ENCODE measurements at regions not wholly inside any gene's neighbourhood (a gene's known extent, or its start where the extent isn't known, plus 50 kb on each side); places are given as distances from the start of the nearest gene placed in this dataset.

DNA sequence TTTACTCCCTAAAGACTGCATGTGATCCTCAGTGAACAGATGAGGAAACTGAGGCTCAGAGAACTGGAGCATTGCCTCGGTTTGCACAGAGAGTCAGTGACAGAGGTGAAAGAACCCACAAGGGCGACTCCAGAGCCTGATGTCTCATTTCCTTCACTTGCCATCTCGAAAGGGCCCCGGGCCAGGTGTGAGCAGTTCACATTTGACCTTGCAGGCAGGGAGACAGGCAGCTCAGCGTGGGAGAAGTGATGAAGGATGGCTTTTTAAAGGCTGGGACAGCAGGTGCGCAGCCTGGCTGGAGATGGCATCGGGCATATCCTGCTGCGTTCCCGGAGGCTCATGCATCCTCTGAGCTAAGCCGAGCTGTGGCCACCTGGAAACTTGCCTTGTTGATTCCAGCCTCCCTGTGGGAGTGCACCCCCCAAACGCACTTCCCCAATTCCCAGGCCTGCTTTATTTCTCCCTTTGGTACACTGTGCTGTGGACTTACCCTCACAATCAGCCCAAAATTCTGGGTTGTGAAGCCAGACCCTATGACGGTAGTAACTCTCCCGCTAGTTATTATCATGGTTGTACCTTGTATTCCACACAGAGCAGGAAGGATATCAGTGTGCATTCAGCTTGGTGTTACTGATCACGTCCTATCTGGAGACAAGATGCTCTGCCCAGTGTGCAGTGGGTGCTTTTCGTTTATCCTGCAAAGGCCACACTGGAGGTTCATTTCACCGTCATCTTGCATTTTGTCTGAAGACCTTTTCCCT lies 753.2 kb upstream of the EEF2KMT start:
- Histone ChIP-seq H3K27me3 (ENCODE audit: control insufficient read depth in 3 of 3, insufficient read depth in 3 of 3, low read length in 3 of 3) (no peaks in the 10 kb centered on the region), H3K9ac (ENCODE audit: low read depth in 1 of 3, low read length in 3 of 3) (no peak overlapping the region), H3K27ac (ENCODE audit: low read depth, low read length) (no peak overlapping the region), H3K9me3 (ENCODE audit: control insufficient read depth in 3 of 3, low read length in 3 of 3) (peaks cover 0 to 4% (median 2%) of the 10 kb centered on the region in 3 donors), H3K4me3 (ENCODE audit: low read length in 3 of 3) (no peak overlapping the region), H3K36me3 (ENCODE audit: control insufficient read depth in 3 of 3, insufficient read depth in 3 of 3, low read length in 3 of 3) (no peaks in the 10 kb centered on the region), H3K4me1 (ENCODE audit: control insufficient read depth in 3 of 3, insufficient read depth in 3 of 3, low read length in 3 of 3) (no peaks in the 10 kb centered on the region)

DNA sequence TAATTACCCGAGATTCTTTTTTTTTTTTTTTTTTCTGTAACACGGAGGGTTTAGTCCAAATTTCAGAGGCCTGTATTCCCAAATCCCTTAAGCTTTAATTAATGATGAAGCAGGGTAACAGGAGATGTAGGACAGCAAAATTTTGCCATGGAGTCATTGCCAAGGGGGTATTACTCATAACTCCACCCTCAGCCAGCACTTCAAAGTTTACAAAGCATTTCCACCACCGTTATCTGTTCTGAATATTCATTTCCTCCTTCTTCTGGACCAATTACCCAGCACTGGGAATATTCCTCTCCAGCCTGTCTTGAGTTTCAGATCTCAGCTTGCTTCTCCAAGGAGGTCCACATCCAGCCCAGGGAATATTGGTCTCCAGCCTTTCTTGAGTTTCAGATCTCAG lies 747.5 kb upstream of the EEF2KMT start:
- Histone ChIP-seq H3K9me3 (ENCODE audit: control insufficient read depth in 3 of 3, low read length in 3 of 3) (peaks cover 0 to 8% (median 0%) of the 10 kb centered on the region in 3 donors), H3K4me3 (ENCODE audit: low read length in 3 of 3) (no peak overlapping the region), H3K9ac (ENCODE audit: low read depth in 1 of 3, low read length in 3 of 3) (no peak overlapping the region), H3K4me1 (ENCODE audit: control insufficient read depth in 3 of 3, insufficient read depth in 3 of 3, low read length in 3 of 3) (no peaks in the 10 kb centered on the region), H3K36me3 (ENCODE audit: control insufficient read depth in 3 of 3, insufficient read depth in 3 of 3, low read length in 3 of 3) (no peaks in the 10 kb centered on the region), H3K27me3 (ENCODE audit: control insufficient read depth in 3 of 3, insufficient read depth in 3 of 3, low read length in 3 of 3) (no peaks in the 10 kb centered on the region), H3K27ac (ENCODE audit: low read depth, low read length) (no peak overlapping the region)

DNA sequence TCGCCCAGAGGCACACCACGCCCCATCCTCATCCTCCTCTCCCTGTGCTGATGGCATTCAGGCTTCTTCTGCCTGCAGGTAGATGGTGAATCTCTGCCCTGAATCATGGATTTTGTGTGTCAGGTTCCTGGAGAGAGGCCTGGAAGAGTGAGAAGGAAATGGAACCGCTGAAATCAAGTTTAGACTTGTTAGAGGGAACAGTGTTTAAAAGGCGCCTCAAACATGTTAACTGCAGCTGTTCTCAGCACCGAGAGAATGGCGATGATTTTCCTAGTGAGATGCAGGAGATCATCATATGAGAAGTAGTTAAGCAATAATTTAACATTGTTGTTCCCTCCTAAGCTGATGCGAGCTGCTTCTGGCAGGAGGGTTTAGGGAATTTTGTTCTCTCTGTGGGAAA lies 744.4 kb upstream of the EEF2KMT start:
- Histone ChIP-seq H3K27me3 (ENCODE audit: control insufficient read depth in 3 of 3, insufficient read depth in 3 of 3, low read length in 3 of 3) (no peaks in the 10 kb centered on the region), H3K4me1 (ENCODE audit: control insufficient read depth in 3 of 3, insufficient read depth in 3 of 3, low read length in 3 of 3) (no peaks in the 10 kb centered on the region), H3K4me3 (ENCODE audit: low read length in 3 of 3) (no peak overlapping the region), H3K27ac (ENCODE audit: low read depth, low read length) (no peak overlapping the region), H3K9ac (ENCODE audit: low read depth in 1 of 3, low read length in 3 of 3) (no peak overlapping the region), H3K9me3 (ENCODE audit: control insufficient read depth in 3 of 3, low read length in 3 of 3) (peaks cover under 1 to 5% (median 4%) of the 10 kb centered on the region in 3 donors), H3K36me3 (ENCODE audit: control insufficient read depth in 3 of 3, insufficient read depth in 3 of 3, low read length in 3 of 3) (no peaks in the 10 kb centered on the region)

DNA sequence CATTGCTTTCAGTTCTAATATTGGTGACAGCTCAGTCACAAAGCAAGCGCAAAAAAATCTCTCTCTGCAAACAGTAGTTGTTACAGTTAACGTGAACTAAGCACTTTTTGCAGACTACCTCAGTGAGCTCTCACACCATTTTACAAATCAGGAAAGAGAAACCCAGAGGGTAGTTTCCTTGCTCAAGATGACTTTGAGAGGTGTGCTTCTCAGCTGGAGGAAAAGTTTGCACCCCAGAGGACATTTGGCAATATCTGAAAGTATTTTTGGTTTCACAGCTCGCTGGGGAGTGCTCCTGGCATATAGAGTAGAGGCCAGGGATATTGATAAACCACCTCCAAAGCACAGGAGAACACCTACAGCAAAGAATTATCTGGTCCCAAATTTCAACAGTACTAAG lies 741.1 kb upstream of the EEF2KMT start:
- Histone ChIP-seq H3K9ac (ENCODE audit: low read depth in 1 of 3, low read length in 3 of 3) (no peak overlapping the region), H3K4me1 (ENCODE audit: control insufficient read depth in 3 of 3, insufficient read depth in 3 of 3, low read length in 3 of 3) (no peaks in the 10 kb centered on the region), H3K27me3 (ENCODE audit: control insufficient read depth in 3 of 3, insufficient read depth in 3 of 3, low read length in 3 of 3) (no peaks in the 10 kb centered on the region), H3K36me3 (ENCODE audit: control insufficient read depth in 3 of 3, insufficient read depth in 3 of 3, low read length in 3 of 3) (no peaks in the 10 kb centered on the region), H3K9me3 (ENCODE audit: control insufficient read depth in 3 of 3, low read length in 3 of 3) (peaks cover 4 to 5% (median 5%) of the 10 kb centered on the region in 3 donors), H3K27ac (ENCODE audit: low read depth, low read length) (no peak overlapping the region), H3K4me3 (ENCODE audit: low read length in 3 of 3) (no peak overlapping the region)

DNA sequence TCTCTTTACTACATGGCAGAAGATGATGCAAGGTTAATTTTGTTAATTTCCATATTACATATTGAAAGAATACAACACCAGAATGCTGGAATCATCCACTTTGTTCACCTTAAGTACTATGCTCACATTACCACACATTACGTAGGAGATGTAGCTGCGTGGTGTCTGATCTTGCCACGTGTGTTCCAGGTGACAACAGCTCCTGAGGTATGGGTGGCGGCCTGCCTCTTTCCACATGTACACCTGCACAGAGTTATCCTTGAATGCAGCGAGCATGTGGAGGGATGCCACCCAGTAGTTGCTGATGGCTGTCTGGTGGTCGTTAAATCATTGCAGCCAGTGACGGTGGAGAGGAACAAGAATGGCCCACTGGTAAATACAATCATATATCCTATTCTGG lies 740.5 kb upstream of the EEF2KMT start:
- H3K27me3 ChIP-seq (ENCODE audit: control insufficient read depth in 3 of 3, insufficient read depth in 3 of 3, low read length in 3 of 3) = no peaks in the 10 kb centered on the region
- H3K9ac ChIP-seq (ENCODE audit: low read depth in 1 of 3, low read length in 3 of 3) = no peak overlapping the region
- no peaks in the 10 kb centered on the region for H3K4me1 ChIP-seq (ENCODE audit: control insufficient read depth in 3 of 3, insufficient read depth in 3 of 3, low read length in 3 of 3)
- no peaks in the 10 kb centered on the region for H3K36me3 ChIP-seq (ENCODE audit: control insufficient read depth in 3 of 3, insufficient read depth in 3 of 3, low read length in 3 of 3)
- H3K4me3 ChIP-seq (ENCODE audit: low read length in 3 of 3) = no peak overlapping the region
- peaks cover 4 to 5% (median 5%) of the 10 kb centered on the region in 3 donors for H3K9me3 ChIP-seq (ENCODE audit: control insufficient read depth in 3 of 3, low read length in 3 of 3)
- no peak overlapping the region for H3K27ac ChIP-seq (ENCODE audit: low read depth, low read length)

DNA sequence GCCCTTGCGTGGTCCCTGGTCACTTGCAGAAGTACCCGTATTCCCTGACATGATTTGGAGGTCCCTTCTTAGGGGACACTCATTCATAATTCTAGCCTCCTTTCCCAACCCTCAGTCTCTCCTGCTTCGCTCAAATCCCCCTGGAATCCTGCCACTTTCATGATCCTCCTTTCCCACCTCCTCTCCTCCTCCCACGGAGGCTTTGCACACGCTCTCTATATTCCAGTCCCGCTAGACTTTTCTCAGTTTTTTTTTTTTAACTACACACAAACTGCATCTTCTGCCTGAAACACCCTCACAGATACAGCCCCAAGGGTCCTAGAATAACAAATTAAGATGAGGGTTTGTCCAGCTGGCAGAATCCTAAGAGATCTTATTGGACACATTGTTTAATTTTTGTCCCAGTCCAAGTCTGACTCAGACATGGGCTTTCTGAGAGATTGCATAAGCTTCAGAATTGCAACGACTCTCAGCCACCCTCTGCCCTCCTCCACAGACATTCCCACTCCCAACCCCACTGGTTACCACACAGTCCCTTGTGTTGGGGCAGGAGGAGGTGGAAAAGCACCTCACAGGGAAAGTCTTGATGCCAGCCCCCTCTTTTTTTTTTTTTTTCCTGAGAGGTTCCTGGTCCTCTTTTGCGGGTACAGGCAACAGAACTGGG lies 739.5 kb upstream of the EEF2KMT start:
- H3K4me1 ChIP-seq (ENCODE audit: control insufficient read depth in 3 of 3, insufficient read depth in 3 of 3, low read length in 3 of 3) = no peaks in the 10 kb centered on the region
- H3K9ac ChIP-seq (ENCODE audit: low read depth in 1 of 3, low read length in 3 of 3) = no peak overlapping the region
- H3K9me3 ChIP-seq (ENCODE audit: control insufficient read depth in 3 of 3, low read length in 3 of 3) = peaks cover 4 to 5% (median 5%) of the 10 kb centered on the region in 3 donors
- H3K36me3 ChIP-seq (ENCODE audit: control insufficient read depth in 3 of 3, insufficient read depth in 3 of 3, low read length in 3 of 3) = no peaks in the 10 kb centered on the region
- no peak overlapping the region for H3K4me3 ChIP-seq (ENCODE audit: low read length in 3 of 3)
- H3K27ac ChIP-seq (ENCODE audit: low read depth, low read length) = no peak overlapping the region
- H3K27me3 ChIP-seq (ENCODE audit: control insufficient read depth in 3 of 3, insufficient read depth in 3 of 3, low read length in 3 of 3) = no peaks in the 10 kb centered on the region

DNA sequence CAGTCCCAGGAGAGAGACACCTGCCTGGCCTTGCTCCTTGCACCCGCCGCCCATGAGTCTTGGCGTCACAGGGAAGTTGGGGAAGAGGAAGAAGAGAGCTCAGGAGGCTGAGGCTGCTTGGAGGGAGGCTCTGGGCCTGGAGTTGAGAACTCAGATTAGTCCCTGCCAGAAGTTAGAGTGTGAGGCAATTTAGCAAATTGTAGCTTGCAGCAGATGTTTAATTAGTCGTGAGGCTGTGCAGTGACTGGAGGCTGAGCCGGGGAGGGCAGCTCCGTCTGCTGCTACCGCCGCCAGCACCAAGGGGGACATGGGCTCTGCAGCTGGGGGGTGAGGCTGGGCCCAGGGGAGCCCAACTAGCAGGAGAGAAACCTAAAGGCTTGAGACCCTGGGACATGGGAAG lies 738.3 kb upstream of the EEF2KMT start:
- Histone ChIP-seq H3K27me3 (ENCODE audit: control insufficient read depth in 3 of 3, insufficient read depth in 3 of 3, low read length in 3 of 3) (no peaks in the 10 kb centered on the region), H3K4me3 (ENCODE audit: low read length in 3 of 3) (no peak overlapping the region), H3K36me3 (ENCODE audit: control insufficient read depth in 3 of 3, insufficient read depth in 3 of 3, low read length in 3 of 3) (no peaks in the 10 kb centered on the region), H3K27ac (ENCODE audit: low read depth, low read length) (no peak overlapping the region), H3K9ac (ENCODE audit: low read depth in 1 of 3, low read length in 3 of 3) (no peak overlapping the region), H3K4me1 (ENCODE audit: control insufficient read depth in 3 of 3, insufficient read depth in 3 of 3, low read length in 3 of 3) (no peaks in the 10 kb centered on the region), H3K9me3 (ENCODE audit: control insufficient read depth in 3 of 3, low read length in 3 of 3) (peaks cover under 1 to 5% (median 5%) of the 10 kb centered on the region in 3 donors)

DNA sequence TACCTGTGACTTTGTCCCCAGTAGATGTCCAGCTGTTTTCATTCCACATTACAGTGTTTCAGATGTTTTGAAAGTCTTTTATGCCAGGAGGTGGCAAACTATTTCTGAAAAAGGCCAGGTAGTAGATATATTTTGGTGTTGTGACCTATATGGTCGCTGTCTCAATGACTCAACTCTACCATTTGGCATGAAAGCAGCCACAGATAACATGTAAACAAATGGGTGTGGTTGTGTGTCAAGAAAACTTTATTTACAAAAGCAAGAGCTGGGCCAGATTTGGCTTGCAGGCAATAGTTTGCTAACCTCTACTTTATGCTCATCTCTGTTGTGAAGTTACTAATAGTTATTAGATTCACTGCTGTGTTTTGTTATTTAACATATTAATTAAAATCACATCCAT lies 728.7 kb upstream of the EEF2KMT start:
- Histone ChIP-seq H3K4me1 (ENCODE audit: control insufficient read depth in 3 of 3, insufficient read depth in 3 of 3, low read length in 3 of 3) (no peaks in the 10 kb centered on the region), H3K9ac (ENCODE audit: low read depth in 1 of 3, low read length in 3 of 3) (no peak overlapping the region), H3K4me3 (ENCODE audit: low read length in 3 of 3) (no peak overlapping the region), H3K27ac (ENCODE audit: low read depth, low read length) (no peak overlapping the region), H3K27me3 (ENCODE audit: control insufficient read depth in 3 of 3, insufficient read depth in 3 of 3, low read length in 3 of 3) (no peaks in the 10 kb centered on the region), H3K9me3 (ENCODE audit: control insufficient read depth in 3 of 3, low read length in 3 of 3) (no peaks in the 10 kb centered on the region), H3K36me3 (ENCODE audit: control insufficient read depth in 3 of 3, insufficient read depth in 3 of 3, low read length in 3 of 3) (no peaks in the 10 kb centered on the region)

DNA sequence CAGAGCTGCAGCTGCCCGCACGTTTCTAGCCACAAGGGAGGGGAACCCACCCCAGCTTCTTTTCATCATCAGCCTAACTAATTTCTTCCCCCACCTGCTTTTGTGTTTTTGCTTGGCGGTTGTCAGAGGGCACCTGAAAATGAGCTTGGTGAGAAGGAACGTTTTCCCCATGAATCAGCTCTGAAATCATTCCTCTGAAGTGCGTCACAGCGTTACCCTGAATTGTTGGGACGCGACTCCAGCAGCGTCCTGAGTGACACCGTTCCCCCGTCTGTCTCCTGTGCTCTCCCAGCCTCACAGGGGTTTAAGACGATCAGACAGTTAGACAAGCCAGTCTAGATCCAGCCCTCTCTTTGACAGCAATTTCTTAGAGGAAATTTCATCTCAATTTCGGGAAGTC lies 722.9 kb upstream of the EEF2KMT start:
- H3K27ac ChIP-seq (ENCODE audit: low read depth, low read length) = no peak overlapping the region
- no peak overlapping the region for H3K9ac ChIP-seq (ENCODE audit: low read depth in 1 of 3, low read length in 3 of 3)
- peaks cover 0 to 4% (median 0%) of the 10 kb centered on the region in 3 donors for H3K9me3 ChIP-seq (ENCODE audit: control insufficient read depth in 3 of 3, low read length in 3 of 3)
- no peaks in the 10 kb centered on the region for H3K27me3 ChIP-seq (ENCODE audit: control insufficient read depth in 3 of 3, insufficient read depth in 3 of 3, low read length in 3 of 3)
- H3K36me3 ChIP-seq (ENCODE audit: control insufficient read depth in 3 of 3, insufficient read depth in 3 of 3, low read length in 3 of 3) = no peaks in the 10 kb centered on the region
- H3K4me1 ChIP-seq (ENCODE audit: control insufficient read depth in 3 of 3, insufficient read depth in 3 of 3, low read length in 3 of 3) = no peaks in the 10 kb centered on the region
- H3K4me3 ChIP-seq (ENCODE audit: low read length in 3 of 3) = no peak overlapping the region

DNA sequence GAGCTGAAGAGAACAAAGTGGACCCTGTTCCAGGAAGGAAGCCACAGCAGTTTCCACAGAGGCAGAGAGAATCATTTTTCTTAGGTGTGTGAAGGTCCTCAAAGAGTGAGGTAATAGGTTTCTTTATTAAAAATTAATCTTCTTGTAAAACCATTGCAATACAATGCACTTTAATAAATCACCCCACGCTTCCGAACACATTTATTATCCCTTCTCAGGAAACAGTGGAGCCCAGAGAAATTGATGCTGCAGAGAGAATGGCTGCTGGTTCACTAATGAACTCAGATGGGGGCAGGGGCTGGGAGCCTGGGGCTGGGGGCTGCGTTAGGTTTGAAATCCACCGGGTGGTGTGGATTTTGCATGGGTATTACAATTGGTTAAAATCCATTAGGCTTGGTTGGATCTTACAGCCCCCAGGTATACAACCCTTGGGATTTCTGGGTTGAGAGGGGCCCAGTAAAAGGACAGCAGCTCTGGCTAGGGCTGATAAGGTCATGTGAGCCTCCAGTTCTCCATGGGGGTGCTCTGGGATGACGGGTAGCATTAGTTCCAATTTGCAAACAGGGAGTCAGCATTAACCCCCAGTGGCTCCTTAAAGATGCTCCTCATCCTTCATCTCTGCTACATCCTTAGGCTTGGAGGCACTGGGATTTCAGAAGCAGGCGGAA lies 718.1 kb upstream of the EEF2KMT start:
- H3K9me3 ChIP-seq (ENCODE audit: control insufficient read depth in 3 of 3, low read length in 3 of 3) = peaks cover 0 to 4% (median 0%) of the 10 kb centered on the region in 3 donors
- H3K27ac ChIP-seq (ENCODE audit: low read depth, low read length) = no peak overlapping the region
- no peaks in the 10 kb centered on the region for H3K27me3 ChIP-seq (ENCODE audit: control insufficient read depth in 3 of 3, insufficient read depth in 3 of 3, low read length in 3 of 3)
- no peak overlapping the region for H3K9ac ChIP-seq (ENCODE audit: low read depth in 1 of 3, low read length in 3 of 3)
- H3K4me3 ChIP-seq (ENCODE audit: low read length in 3 of 3) = no peak overlapping the region
- no peaks in the 10 kb centered on the region for H3K4me1 ChIP-seq (ENCODE audit: control insufficient read depth in 3 of 3, insufficient read depth in 3 of 3, low read length in 3 of 3)
- no peaks in the 10 kb centered on the region for H3K36me3 ChIP-seq (ENCODE audit: control insufficient read depth in 3 of 3, insufficient read depth in 3 of 3, low read length in 3 of 3)
